ENCODE measurements at regions not wholly inside any gene's neighbourhood (a gene's known extent, or its start where the extent isn't known, plus 50 kb on each side); places are given as distances from the start of the nearest gene placed in this dataset.

DNA sequence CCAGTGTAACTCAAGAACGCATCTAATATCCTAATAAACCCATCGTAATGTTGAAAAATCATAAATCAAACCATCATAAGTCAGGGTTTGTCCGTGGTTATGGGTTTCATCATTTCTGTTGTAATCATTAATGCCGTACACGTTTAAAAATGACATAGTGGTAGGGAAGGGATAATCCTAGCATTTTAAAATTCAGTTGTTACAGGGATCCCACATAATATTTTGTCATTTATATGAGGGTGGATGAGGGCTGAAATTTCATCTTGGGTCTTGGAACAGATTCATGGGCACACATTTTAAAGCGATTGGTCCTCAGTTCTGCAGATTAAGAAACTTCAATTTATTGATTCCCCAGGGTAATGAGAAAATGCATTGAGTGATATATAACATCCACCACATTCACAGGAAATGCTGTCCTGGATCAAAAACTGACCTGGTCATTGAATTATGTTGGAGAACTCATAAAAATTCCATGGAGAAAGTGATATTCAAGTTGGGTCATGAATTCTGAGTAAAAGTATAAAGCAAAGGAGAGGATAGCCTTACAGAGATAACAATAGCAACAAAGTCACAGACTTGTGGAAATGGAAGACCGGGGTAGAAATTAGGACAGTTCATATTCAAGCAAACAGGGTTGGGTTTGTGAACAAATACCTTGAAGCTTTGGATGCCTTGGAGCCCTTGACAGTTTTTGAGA, 1527.3 kb upstream of the TPTE start (continued):
- TF ChIP-seq ZNF76 (CRISPR knock-in tag; IDR thresholded peaks at IDR 0.05; ENCODE audit: borderline replicate concordance): no peak
- no peak for TF ChIP-seq ATF1 (CRISPR knock-in tag; IDR thresholded peaks at IDR 0.05)
- TF ChIP-seq ATF1 (tag; IDR thresholded peaks at IDR 0.05): peak; percentile 27; the same call in 1 of the 2 replicates
- TF ChIP-seq SAP30 (IDR thresholded peaks at IDR 0.05; ENCODE audit: borderline replicate concordance, insufficient read depth, low read depth, low read length, poor library complexity, severe bottlenecking): no peak
- TF ChIP-seq, protein P1, sequence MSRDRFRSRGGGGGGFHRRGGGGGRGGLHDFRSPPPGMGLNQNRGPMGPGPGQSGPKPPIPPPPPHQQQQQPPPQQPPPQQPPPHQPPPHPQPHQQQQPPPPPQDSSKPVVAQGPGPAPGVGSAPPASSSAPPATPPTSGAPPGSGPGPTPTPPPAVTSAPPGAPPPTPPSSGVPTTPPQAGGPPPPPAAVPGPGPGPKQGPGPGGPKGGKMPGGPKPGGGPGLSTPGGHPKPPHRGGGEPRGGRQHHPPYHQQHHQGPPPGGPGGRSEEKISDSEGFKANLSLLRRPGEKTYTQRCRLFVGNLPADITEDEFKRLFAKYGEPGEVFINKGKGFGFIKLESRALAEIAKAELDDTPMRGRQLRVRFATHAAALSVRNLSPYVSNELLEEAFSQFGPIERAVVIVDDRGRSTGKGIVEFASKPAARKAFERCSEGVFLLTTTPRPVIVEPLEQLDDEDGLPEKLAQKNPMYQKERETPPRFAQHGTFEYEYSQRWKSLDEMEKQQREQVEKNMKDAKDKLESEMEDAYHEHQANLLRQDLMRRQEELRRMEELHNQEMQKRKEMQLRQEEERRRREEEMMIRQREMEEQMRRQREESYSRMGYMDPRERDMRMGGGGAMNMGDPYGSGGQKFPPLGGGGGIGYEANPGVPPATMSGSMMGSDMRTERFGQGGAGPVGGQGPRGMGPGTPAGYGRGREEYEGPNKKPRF (IDR thresholded peaks at IDR 0.05; ENCODE audit: low read depth, low read length): peak; percentile 48; the same call in 1 of the 2 replicates
- TF ChIP-seq ZNF77 (CRISPR knock-in tag; IDR thresholded peaks at IDR 0.05): peak; percentile 94
- TF ChIP-seq ZNF445 (CRISPR knock-in tag; IDR thresholded peaks at IDR 0.05; ENCODE audit: low read depth): no peak; the same call in 1 of the 2 replicates
- TF ChIP-seq, protein P2, sequence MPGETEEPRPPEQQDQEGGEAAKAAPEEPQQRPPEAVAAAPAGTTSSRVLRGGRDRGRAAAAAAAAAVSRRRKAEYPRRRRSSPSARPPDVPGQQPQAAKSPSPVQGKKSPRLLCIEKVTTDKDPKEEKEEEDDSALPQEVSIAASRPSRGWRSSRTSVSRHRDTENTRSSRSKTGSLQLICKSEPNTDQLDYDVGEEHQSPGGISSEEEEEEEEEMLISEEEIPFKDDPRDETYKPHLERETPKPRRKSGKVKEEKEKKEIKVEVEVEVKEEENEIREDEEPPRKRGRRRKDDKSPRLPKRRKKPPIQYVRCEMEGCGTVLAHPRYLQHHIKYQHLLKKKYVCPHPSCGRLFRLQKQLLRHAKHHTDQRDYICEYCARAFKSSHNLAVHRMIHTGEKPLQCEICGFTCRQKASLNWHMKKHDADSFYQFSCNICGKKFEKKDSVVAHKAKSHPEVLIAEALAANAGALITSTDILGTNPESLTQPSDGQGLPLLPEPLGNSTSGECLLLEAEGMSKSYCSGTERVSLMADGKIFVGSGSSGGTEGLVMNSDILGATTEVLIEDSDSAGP (CRISPR knock-in tag; IDR thresholded peaks at IDR 0.05): no peak
- TF ChIP-seq ZNF384 (IDR thresholded peaks at IDR 0.05; ENCODE audit: low read depth, low read length): no peak
- 0 out of 2 replicates have a peak, but pooled peaks have one; percentile 3 for TF ChIP-seq PHTF2 (CRISPR knock-in tag; IDR thresholded peaks at IDR 0.05)
- no peak for TF ChIP-seq ZNF311 (CRISPR knock-in tag; IDR thresholded peaks at IDR 0.05)
- no peak for TF ChIP-seq BCOR (IDR thresholded peaks at IDR 0.05)
